Heart left ventricle (tissue), 16 donors: ENCODE measurements at regions not wholly inside any gene's neighbourhood (a gene's known extent, or its start where the extent isn't known, plus 50 kb on each side); places are given as distances from the start of the nearest gene placed in this dataset.
"Not testable (repeated sequence)": the region's sequence is repeated elsewhere in the genome, so short reads cannot be mapped to it uniquely, and the experiment has no call there.

Source experiments
- ATAC-seq, 4 donors: fragments of 200-7000 bp; cut with Tn5 transposase; one replicate each; pipeline ENCODE4 v1.9.1; 2020 to 2022; ENCODE audit warnings: moderate library complexity in 4 of 4, mild to moderate bottlenecking in 3 of 4, moderate number of reproducible peaks in 1 of 4
- DNase-seq, 5 donors: peaks; one replicate each; pipeline ENCODE4 v3.0.0-alpha.2; 2020
- H3K27ac ChIP-seq, 12 donors: fragments of 200-600 bp; sonication (generic) in 4 of 12; one replicate each; pipeline versions ENCODE4 v1.5.0 to v1.8.0; 2016 to 2022; ENCODE audit warnings: mild to moderate bottlenecking in 2 of 12
- H3K27me3 ChIP-seq, 9 donors: fragments of 200-600 bp; sonication (generic) in 2 of 9; one replicate each; pipeline versions ENCODE4 v1.5.1 to v1.8.0; 2016 to 2022; ENCODE audit warnings: mild to moderate bottlenecking in 3 of 9
- H3K36me3 ChIP-seq, 9 donors: fragments of 200-600 bp; sonication (generic) in 2 of 9; one replicate each; pipeline versions ENCODE4 v1.5.0 to v1.8.0; 2018 to 2022; ENCODE audit warnings: mild to moderate bottlenecking in 2 of 9
- H3K4me1 ChIP-seq, 12 donors: fragments of 200-600 bp; sonication (generic) in 4 of 12; one replicate each; pipeline versions ENCODE4 v1.5.0 to v1.8.0; 2016 to 2022; ENCODE audit warnings: mild to moderate bottlenecking in 3 of 12
- H3K4me3 ChIP-seq, 12 donors: fragments of 200-600 bp; sonication (generic) in 4 of 12; one replicate each; pipeline versions ENCODE4 v1.5.0 to v1.8.0; 2017 to 2022; ENCODE audit warnings: mild to moderate bottlenecking in 9 of 12, moderate library complexity in 4 of 12
- H3K9me3 ChIP-seq, 12 donors: fragments of 200-600 bp; sonication (generic) in 4 of 12; one replicate each; pipeline versions ENCODE4 v1.5.0 to v1.8.0; 2016 to 2022; ENCODE audit warnings: mild to moderate bottlenecking in 1 of 12
- POLR2A ChIP-seq, 2 donors: fragments of 450-650 bp; IDR thresholded peaks; one replicate each; pipeline ENCODE4 v1.6.1; 2017; ENCODE audit warnings: antibody characterized with exemption in 2 of 2, mild to moderate bottlenecking in 2 of 2, moderate library complexity in 2 of 2
- WGBS, 4 donors: extraction: QIAGEN DNeasy Blood & Tissue Kit in 2 of 4; methylation state at CpG; one replicate each; pipeline versions ENCODE4 v1.1.5 to v1.1.7; 2013 to 2018; 5-methylcytosine and 5-hydroxymethylcytosine counted together
- intact Hi-C, 10 donors: fragments of 100-400 bp; cut with DNase I; formaldehyde crosslinking; loops; one replicate each; pipeline versions ENCODE4 v1.11.1 to v1.14.2; 2022
- TF ChIP-seq, protein P1 (sequence below), 12 donors: fragments of 200-600 bp; sonication (generic) in 4 of 12; IDR thresholded peaks; one replicate each; pipeline versions ENCODE4 v1.5.0 to v1.8.0; 2018 to 2022; ENCODE audit warnings: antibody characterized with exemption in 12 of 12, mild to moderate bottlenecking in 5 of 12
- donor health status: ischemic (EF 13 %, LVEDD 7.1; RV severe dilation, severe dysfunction).
- donor health status: healthy with polysubstance abuse.
- donor health status: DM: no; HTN: yes; CAD: no.
- donor health status: DM: no; HTN: no; CAD: no.
- donor health status: ischemic (EF 25% LVEDD 6.9; RV normal size, moderate dysfunction).
- donor health status: ischemic (EF 25% LVEDD 5.7; RV mildly dilated, moderate dysfunction).
- donor health status: healthy.
- donor health status: DM: yes; HTN: yes; CAD: no.
- donor health status: ischemic (EF 35%, LVEDD 5.7; RV mildly dilated, moderate dysfunction).
- donor health status: nonischemic (EF 11% LVEDD 7.7; RV severe dilation, severe dysfunction).
- donor health status: DM: yes; HTN: yes; CAD: no.
- donor health status: PGD.
- donor health status: ischemic (EF 29% LVEDD 5.4; RV normal size, mild dysfunction).
- donor health status: nonischemic (EF 23%, LVEDD 6.1; RV moderate dilation, normal function).

- no peaks in the 10 kb centered on the region for H3K36me3 ChIP-seq
- no peak overlapping the region for H3K27ac ChIP-seq
- no peaks in the 10 kb centered on the region for H3K4me1 ChIP-seq
- WGBS, 4 donors = 90 to 96% (median 92%) methylated on average over 1 of the region's 1 CpG
- intact Hi-C loops = no loop called here
- TF ChIP-seq POLR2A (IDR thresholded peaks at IDR 0.05) = no peak
- TF ChIP-seq, protein P1, sequence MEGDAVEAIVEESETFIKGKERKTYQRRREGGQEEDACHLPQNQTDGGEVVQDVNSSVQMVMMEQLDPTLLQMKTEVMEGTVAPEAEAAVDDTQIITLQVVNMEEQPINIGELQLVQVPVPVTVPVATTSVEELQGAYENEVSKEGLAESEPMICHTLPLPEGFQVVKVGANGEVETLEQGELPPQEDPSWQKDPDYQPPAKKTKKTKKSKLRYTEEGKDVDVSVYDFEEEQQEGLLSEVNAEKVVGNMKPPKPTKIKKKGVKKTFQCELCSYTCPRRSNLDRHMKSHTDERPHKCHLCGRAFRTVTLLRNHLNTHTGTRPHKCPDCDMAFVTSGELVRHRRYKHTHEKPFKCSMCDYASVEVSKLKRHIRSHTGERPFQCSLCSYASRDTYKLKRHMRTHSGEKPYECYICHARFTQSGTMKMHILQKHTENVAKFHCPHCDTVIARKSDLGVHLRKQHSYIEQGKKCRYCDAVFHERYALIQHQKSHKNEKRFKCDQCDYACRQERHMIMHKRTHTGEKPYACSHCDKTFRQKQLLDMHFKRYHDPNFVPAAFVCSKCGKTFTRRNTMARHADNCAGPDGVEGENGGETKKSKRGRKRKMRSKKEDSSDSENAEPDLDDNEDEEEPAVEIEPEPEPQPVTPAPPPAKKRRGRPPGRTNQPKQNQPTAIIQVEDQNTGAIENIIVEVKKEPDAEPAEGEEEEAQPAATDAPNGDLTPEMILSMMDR (IDR thresholded peaks at IDR 0.05) = no peak
- no peaks in the 10 kb centered on the region for H3K9me3 ChIP-seq
- H3K27me3 ChIP-seq = no peaks in the 10 kb centered on the region
- H3K4me3 ChIP-seq = no peak overlapping the region
- DNase-seq (no peak), ATAC-seq (no peak)
Measured at GRCh38 chr6:114940181-114940580, 597.4 kb upstream of the HS3ST5 start.

- H3K9me3 ChIP-seq = no peaks in the 10 kb centered on the region
- ATAC-seq (no peak), DNase-seq (no peak)
- no peak for TF ChIP-seq POLR2A (IDR thresholded peaks at IDR 0.05)
- TF ChIP-seq, protein P1 (IDR thresholded peaks at IDR 0.05) = no peak
- H3K36me3 ChIP-seq = no peaks in the 10 kb centered on the region
- no peak overlapping the region for H3K27ac ChIP-seq
- no peaks in the 10 kb centered on the region for H3K27me3 ChIP-seq
- WGBS, 4 donors = 49 to 62% (median 57%) methylated on average over 2 of the region's 2 CpGs
- intact Hi-C loops = no loop called here
- no peaks in the 10 kb centered on the region for H3K4me1 ChIP-seq
- H3K4me3 ChIP-seq = no peak overlapping the region
Measured at GRCh38 chr6:114939630-114940029, 596.8 kb upstream of the HS3ST5 start.

DNA sequence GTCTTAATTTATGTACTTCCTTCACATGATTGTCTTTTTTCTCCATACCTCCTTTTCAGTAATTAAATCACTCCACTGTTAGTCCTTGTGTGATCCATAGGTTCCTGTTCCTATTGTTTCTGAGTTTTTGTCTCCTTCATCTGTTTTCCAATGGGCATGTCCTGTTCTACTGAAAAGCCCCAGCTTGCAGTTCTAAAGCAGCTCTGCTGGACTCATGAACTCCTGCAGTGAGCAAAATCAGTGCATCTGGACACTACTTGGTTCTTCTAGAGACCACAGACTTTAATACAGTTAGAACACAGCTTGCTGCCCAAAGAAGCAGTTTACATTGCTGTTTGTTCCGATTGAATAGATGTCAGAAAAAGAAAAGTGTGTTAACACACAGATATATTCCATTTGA is 593.3 kb upstream of the HS3ST5 start:
- intact Hi-C loops = no loop called here
- ATAC-seq (no peak), DNase-seq (no peak)
- WGBS, 4 donors = 64 to 88% (median 81%) methylated on average over 1 of the region's 1 CpG
- no peaks in the 10 kb centered on the region for H3K4me1 ChIP-seq
- H3K27me3 ChIP-seq = no peaks in the 10 kb centered on the region
- no peaks in the 10 kb centered on the region for H3K36me3 ChIP-seq
- TF ChIP-seq, protein P1 (IDR thresholded peaks at IDR 0.05) = no peak
- TF ChIP-seq POLR2A (IDR thresholded peaks at IDR 0.05) = no peak
- no peak overlapping the region for H3K27ac ChIP-seq
- H3K9me3 ChIP-seq = peaks cover 0 to 5% (median 0%) of the 10 kb centered on the region in 12 donors
- H3K4me3 ChIP-seq = no peak overlapping the region

- no peak for DNase-seq
- Histone ChIP-seq H3K36me3 (no peaks in the 10 kb centered on the region), H3K27ac (no peak overlapping the region), H3K4me3 (no peak overlapping the region), H3K27me3 (no peaks in the 10 kb centered on the region), H3K9me3 (peaks cover 0 to 10% (median 0%) of the 10 kb centered on the region in 12 donors), H3K4me1 (no peaks in the 10 kb centered on the region)
- intact Hi-C loops = no loop called here
- 55 to 95% (median 87%) methylated on average over 1 of the region's 1 CpG for WGBS, 4 donors
- TF ChIP-seq POLR2A (IDR thresholded peaks at IDR 0.05) = no peak
- TF ChIP-seq, protein P1 (IDR thresholded peaks at IDR 0.05) = no peak
- no peak for ATAC-seq
Measured at GRCh38 chr6:114934079-114934478, 591.3 kb upstream of the HS3ST5 start.

- peaks cover 0 to 22% (median 0%) of the 10 kb centered on the region in 12 donors for H3K9me3 ChIP-seq
- ATAC-seq, H3K27ac ChIP-seq, H3K4me1 ChIP-seq, DNase-seq, H3K36me3 ChIP-seq, H3K27me3 ChIP-seq, intact Hi-C loops, H3K4me3 ChIP-seq: not testable (repeated sequence)
- 72 to 84% (median 84%) methylated on average over 6 to 8 of the region's 8 CpGs for WGBS, 4 donors
Measured at GRCh38 chr6:114928731-114929130, 585.9 kb upstream of the HS3ST5 start.
